GM12875 (cell line): ENCODE measurements at regions not wholly inside any gene's neighbourhood (a gene's known extent, or its start where the extent isn't known, plus 50 kb on each side); places are given as distances from the start of the nearest gene placed in this dataset.

Experiments
- H3K4me3 ChIP-seq: one replicate; pipeline ENCODE4 v1.5.1; 2011; ENCODE audit warnings: low read depth, low read length, control low read depth
- TF ChIP-seq, protein P1 (sequence below): IDR thresholded peaks from 2 replicates; pipeline ENCODE4 v1.5.1; 2011; ENCODE audit warnings: low read depth, mild to moderate bottlenecking, control low read depth, inconsistent platforms, low read length, moderate library complexity, borderline replicate concordance; ENCODE audit not compliant: insufficient read depth

DNA sequence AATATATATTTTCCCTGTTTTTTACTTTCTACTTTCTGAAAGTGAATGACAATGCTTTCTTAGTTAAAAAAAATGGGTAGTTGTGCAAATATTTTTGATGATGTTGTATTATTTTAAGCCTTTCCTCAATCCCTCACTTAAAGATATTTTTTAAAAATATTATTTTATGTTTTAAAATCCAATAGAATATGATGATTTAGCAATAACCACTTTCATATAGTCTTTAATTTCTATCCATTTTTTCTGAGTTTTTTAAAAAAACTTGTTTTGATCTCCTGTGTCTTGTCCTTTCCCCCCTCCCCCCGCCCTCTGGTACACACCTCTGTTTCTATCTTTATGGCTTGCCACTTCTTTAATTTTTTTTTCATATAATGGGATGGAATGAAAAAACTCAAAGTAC lies 362.0 kb upstream of the SLITRK6 start:
- H3K4me3 ChIP-seq = no peak overlapping the region
- TF ChIP-seq, protein P1, sequence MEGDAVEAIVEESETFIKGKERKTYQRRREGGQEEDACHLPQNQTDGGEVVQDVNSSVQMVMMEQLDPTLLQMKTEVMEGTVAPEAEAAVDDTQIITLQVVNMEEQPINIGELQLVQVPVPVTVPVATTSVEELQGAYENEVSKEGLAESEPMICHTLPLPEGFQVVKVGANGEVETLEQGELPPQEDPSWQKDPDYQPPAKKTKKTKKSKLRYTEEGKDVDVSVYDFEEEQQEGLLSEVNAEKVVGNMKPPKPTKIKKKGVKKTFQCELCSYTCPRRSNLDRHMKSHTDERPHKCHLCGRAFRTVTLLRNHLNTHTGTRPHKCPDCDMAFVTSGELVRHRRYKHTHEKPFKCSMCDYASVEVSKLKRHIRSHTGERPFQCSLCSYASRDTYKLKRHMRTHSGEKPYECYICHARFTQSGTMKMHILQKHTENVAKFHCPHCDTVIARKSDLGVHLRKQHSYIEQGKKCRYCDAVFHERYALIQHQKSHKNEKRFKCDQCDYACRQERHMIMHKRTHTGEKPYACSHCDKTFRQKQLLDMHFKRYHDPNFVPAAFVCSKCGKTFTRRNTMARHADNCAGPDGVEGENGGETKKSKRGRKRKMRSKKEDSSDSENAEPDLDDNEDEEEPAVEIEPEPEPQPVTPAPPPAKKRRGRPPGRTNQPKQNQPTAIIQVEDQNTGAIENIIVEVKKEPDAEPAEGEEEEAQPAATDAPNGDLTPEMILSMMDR = no peak

DNA sequence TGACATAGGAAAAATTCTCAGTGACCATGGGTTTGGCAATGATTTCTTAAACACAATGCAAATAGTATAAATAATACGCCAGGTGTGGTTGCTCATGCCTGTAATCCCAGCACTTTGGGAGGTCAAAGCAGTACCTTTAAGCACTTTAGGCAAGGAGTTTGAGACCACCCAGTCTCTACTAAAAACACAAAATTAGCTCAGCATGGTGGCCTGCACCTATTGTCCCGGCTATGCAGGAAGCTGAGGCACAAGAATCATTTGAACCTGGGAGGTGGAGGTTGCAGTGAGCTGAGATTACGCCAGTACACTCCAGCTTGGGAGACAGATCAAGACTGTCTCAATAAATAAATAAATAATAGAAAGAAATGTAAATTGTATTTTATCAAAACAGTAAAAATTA lies 356.5 kb upstream of the SLITRK6 start:
- TF ChIP-seq, protein P1 = no peak

DNA sequence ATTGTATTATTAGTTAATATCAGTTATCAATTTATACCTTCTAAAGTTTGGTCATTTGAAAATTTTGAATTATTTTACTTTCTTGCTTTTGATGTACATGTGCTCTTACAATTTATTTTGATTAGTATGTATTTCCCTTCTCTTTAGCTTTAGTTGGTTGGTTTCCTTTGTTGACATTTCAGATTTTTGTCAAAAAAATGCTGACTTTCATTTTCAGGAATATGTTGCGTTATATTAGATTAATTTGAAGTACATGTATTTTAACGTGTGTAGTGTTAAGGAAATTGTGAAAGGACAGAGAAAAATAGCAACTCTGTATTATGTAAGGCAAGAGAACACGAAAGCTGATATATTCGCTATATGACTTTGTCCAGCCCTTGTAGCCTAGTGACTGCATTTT lies 342.9 kb upstream of the SLITRK6 start:
- no peak overlapping the region for H3K4me3 ChIP-seq
- TF ChIP-seq, protein P1 = no peak

More for the DNA sequence above, 356.5 kb upstream of the SLITRK6 start:
- H3K4me3 ChIP-seq = no peak overlapping the region

DNA sequence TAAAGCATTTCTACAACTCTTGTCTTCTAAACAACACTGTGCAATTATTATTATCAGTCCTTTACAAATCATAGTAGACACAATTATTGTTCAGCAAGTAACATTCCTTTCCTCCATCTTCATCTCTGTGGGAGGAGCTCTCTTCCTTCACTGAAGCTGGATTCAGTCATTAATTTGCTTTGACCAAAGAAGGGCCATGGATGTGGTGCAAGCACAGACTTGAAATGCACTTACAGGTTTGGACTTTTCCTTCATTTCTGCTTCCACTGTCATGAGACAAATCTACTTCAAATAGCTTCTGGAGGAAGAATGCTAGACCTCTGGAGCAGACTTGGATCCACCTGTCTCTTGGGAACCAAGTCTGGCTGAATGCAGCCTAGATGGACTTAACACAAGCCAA lies 336.6 kb upstream of the SLITRK6 start:
- TF ChIP-seq, protein P1 = no peak
- no peak overlapping the region for H3K4me3 ChIP-seq

DNA sequence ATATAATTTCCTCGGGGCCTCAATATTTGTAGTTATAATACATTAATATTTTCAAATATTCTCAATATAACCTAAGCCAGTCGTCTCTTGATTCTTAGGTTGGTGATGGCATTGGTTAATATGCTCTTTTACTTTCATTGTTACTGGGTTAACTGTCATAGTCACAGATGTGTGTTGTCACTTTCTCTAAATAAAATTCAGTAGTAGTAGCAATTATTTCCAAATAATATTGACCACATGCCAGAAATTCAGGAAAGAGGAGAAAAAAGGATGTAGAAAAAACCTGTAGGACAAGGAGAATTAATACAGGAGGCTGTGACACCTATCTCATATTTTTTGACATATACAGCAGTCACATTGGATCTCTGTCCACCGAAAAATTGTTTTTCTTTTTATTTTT lies 322.7 kb upstream of the SLITRK6 start:
- no peak overlapping the region for H3K4me3 ChIP-seq
- TF ChIP-seq, protein P1 = no peak

DNA sequence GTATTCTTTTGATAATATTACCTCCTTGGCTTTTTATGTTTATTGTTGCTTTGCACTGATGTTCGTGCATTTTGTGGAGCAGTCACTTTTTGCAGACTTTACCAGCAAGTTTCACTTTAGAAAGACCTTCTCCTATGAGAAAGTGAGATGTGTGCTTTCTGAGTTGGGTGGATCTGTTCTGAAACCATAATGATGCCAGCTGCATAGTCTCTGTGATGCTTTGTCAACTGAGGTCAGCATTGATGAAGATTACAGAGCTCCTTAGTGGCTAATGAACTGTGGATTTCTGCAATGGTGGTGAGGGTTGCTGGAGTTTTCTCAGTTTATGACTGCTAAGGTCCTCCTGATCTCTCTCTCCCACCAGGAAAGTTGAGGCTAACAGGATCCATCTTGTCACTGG lies 309.9 kb upstream of the SLITRK6 start:
- TF ChIP-seq, protein P1 = no peak
- no peak overlapping the region for H3K4me3 ChIP-seq

DNA sequence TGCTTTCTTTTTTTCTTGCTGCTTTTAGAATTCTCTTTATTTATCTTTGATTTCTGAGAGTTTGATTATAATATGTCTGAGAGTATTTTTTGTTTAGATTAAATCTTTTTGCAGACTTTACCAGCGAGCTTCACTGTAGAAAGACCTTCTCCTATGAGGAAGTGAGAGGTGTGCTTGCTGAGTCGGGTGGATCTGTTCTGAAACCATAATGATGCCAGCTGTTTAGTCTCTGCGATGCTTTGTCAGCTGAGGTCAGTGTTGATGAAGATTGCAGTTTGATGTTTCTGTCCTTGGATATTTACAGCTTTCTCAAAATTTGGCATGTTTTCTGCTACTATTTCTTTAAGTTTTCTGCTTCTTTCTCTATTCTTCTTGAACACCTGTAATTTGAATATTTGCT lies 309.1 kb upstream of the SLITRK6 start:
- TF ChIP-seq, protein P1 = no peak

More for the DNA sequence above, 309.1 kb upstream of the SLITRK6 start:
- no peak overlapping the region for H3K4me3 ChIP-seq
